HFFc6 (cell line): ENCODE measurements at regions not wholly inside any gene's neighbourhood (a gene's known extent, or its start where the extent isn't known, plus 50 kb on each side); places are given as distances from the start of the nearest gene placed in this dataset.

Source experiments
- DNase-seq: peaks from one replicate; pipeline ENCODE4 v3.0.0-alpha.2; 2018
- H3K27ac Mint-ChIP-seq: 2 replicates; pipeline ENCODE4 v1.8.0; 2020; ENCODE audit warnings: mild to moderate bottlenecking, mixed read lengths
- H3K27me3 Mint-ChIP-seq: 2 replicates; pipeline ENCODE4 v1.8.0; 2021; ENCODE audit warnings: mild to moderate bottlenecking, moderate library complexity, mixed read lengths; ENCODE audit not compliant: insufficient read depth
- H3K36me3 Mint-ChIP-seq: 2 replicates; pipeline ENCODE4 v1.8.0; 2021; ENCODE audit warnings: low read depth, mixed read lengths
- H3K4me1 Mint-ChIP-seq: 2 replicates; pipeline ENCODE4 v1.8.0; 2020; ENCODE audit warnings: low read depth, mixed read lengths
- H3K4me3 Mint-ChIP-seq: 2 replicates; pipeline ENCODE4 v1.8.0; 2020; ENCODE audit warnings: mild to moderate bottlenecking, moderate library complexity, mixed read lengths
- H3K9me3 Mint-ChIP-seq: 2 replicates; pipeline ENCODE4 v1.8.0; 2020; ENCODE audit warnings: mild to moderate bottlenecking, mixed read lengths
- CTCF ChIP-seq: fragments of 200-600 bp; sonication (generic); IDR thresholded peaks from 2 replicates; pipeline ENCODE4 v1.5.0; 2021; ENCODE audit warnings: antibody characterized with exemption, mild to moderate bottlenecking

DNA sequence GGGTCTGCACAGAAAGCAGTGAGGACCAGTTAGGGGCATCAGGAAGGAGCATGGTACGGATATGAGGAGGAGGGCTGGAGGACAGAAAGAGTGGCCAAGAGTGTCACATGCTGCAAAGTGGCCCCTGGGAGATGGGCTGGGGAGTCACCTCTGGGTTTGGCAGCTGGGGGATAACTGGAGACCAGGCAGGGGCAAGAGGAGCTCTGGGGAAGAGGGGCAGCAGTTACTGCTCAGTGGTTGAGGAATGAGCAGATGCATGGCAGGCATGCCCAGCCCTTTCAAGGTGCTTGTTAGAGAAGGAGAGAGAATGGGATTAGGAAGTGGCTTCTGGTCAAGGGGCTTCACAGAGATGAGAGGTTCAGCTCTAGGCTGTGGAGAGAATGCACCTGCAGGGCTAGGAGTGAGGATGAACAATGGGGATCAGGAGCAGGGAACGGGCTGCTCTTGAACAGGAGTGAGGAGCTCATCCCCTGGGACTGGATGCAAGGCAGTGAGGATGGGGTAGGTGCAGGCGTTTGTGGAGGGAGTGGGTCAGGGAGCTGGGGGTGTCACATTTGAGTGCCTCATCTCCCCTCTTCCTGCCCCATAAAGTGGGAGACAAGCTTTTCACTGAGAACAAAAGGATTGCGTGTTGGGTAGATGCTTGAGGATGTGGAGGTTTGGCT, 127.5 kb downstream of the PAPOLA start:
- TF ChIP-seq CTCF: no peak
- DNase-seq: no peak
- Mint-ChIP-seq H3K27ac (no peak overlapping the region), H3K4me1 (no peaks in the 10 kb centered on the region), H3K27me3 (peaks cover 3% of the 10 kb centered on the region), H3K36me3 (no peaks in the 10 kb centered on the region), H3K4me3 (no peak overlapping the region), H3K9me3 (no peaks in the 10 kb centered on the region; the same call in 1 of the 2 replicates)

GRCh38 chr14:96630281-96630680, 128.1 kb downstream of the PAPOLA start:
- H3K4me1 Mint-ChIP-seq: no peaks in the 10 kb centered on the region
- no peak for TF ChIP-seq CTCF
- H3K9me3 Mint-ChIP-seq: no peaks in the 10 kb centered on the region; the same call in 1 of the 2 replicates
- H3K36me3 Mint-ChIP-seq: no peaks in the 10 kb centered on the region
- peaks cover 3% of the 10 kb centered on the region for H3K27me3 Mint-ChIP-seq
- H3K4me3 Mint-ChIP-seq: no peak overlapping the region
- DNase-seq: no peak
- H3K27ac Mint-ChIP-seq: no peak overlapping the region

DNA sequence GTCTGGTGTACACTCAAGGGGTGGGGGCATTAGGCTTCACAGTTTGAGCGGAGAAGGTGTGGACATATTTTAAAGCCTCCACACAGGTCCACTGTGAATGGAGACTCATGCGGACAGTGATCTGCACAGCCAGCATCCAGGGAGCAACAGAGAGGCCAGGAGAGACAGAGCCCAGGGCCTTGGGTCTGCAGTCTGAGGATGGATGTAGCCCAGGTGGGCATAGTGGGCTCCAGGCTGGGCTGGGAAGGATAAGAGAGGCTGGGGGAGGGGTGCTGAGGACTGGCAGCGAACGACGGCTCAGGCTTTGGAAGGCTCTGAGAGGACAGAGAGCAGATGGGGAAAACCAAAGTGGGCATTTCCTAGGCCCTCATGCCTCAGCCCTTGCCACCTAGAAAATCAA, 128.8 kb downstream of the PAPOLA start:
- no peaks in the 10 kb centered on the region; the same call in 1 of the 2 replicates for H3K9me3 Mint-ChIP-seq
- no peaks in the 10 kb centered on the region for H3K4me1 Mint-ChIP-seq
- H3K36me3 Mint-ChIP-seq: no peaks in the 10 kb centered on the region

DNA sequence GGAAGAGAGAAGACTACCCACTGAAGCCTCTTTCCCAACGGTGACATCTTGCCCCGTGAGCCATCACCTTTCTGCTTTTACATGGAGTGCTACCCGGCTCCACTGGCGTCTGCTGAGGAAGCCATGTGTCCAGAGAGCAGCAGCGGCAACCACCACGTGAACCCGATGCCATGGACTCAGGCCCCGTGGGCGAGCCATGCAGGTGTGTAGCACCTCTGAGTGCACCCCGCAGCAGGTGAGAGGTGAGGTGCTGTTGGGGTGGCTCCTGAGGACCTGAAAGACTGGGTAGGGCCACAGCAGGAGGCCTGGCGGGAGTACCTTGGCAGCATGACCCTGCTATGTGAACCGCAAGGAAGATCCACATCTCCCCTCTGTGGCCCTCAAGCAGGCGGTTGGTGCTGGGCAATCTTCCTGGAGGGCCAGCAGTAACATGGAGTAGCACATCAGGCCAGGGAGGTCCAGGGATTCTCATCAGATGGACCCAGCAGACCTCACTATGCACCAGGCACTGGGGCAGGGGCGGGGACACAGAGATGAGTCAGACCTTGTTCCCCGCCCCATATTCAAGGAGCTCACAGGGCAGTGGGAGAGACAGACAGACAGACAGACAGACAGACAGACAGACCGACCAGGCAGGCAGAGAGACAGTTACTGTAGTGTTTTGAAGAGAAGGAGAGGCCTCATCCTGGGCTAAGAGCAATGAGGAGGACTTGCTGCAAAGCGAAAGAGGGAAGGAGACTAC, 129.6 kb downstream of the PAPOLA start:
- peak overlapping the region; percentile 35; the same call in 1 of the 2 replicates for H3K4me3 Mint-ChIP-seq
- TF ChIP-seq CTCF: no peak
- H3K27ac Mint-ChIP-seq: no peak overlapping the region
- H3K9me3 Mint-ChIP-seq: no peaks in the 10 kb centered on the region
- peaks cover 3% of the 10 kb centered on the region for H3K27me3 Mint-ChIP-seq
- DNase-seq: no peak
- no peaks in the 10 kb centered on the region for H3K36me3 Mint-ChIP-seq
- no peaks in the 10 kb centered on the region for H3K4me1 Mint-ChIP-seq

More for the DNA sequence above, 128.8 kb downstream of the PAPOLA start:
- no peak for DNase-seq
- no peak for TF ChIP-seq CTCF
- H3K27ac Mint-ChIP-seq: no peak overlapping the region
- peaks cover 3% of the 10 kb centered on the region for H3K27me3 Mint-ChIP-seq
- H3K4me3 Mint-ChIP-seq: no peak overlapping the region

DNA sequence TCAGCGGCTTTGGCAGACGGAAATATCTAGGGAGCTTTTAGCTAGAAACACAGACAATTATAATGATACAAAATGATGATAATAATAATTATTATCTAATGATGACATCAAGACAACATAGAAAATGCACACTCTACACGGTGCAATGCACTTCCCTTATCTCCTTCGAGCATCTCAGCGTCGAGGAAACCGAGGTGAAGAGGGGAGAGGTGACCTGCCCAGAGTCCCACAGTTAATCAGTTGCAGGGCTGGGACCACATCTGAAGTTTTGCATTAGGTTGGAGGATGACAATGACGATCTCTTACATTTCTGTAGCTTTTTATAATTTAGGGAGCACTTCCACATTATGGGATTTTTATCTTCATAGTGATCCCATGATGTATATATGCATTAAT, 130.2 kb downstream of the PAPOLA start:
- no peak overlapping the region for H3K27ac Mint-ChIP-seq
- no peak for DNase-seq
- no peaks in the 10 kb centered on the region for H3K4me1 Mint-ChIP-seq
- H3K9me3 Mint-ChIP-seq: no peaks in the 10 kb centered on the region
- H3K36me3 Mint-ChIP-seq: no peaks in the 10 kb centered on the region
- H3K4me3 Mint-ChIP-seq: peak overlapping the region; percentile 35; the same call in 1 of the 2 replicates
- no peak for TF ChIP-seq CTCF
- H3K27me3 Mint-ChIP-seq: peaks cover 3% of the 10 kb centered on the region
